Subcutaneous abdominal adipose tissue (tissue), 5 donors: ENCODE measurements at regions not wholly inside any gene's neighbourhood (a gene's known extent, or its start where the extent isn't known, plus 50 kb on each side); places are given as distances from the start of the nearest gene placed in this dataset.
"Not testable (repeated sequence)": the region's sequence is repeated elsewhere in the genome, so short reads cannot be mapped to it uniquely, and the experiment has no call there.

Source experiments
- H3K27ac ChIP-seq: one replicate; pipeline ENCODE4 v1.7.0; 2013; ENCODE audit warnings: low read depth, mild to moderate bottlenecking, inconsistent platforms, low read length, moderate library complexity
- H3K27me3 ChIP-seq, 5 donors: one replicate each; pipeline ENCODE4 v1.7.0; 2013; ENCODE audit warnings: low read length in 5 of 5, inconsistent platforms in 1 of 5; ENCODE audit not compliant: control insufficient read depth in 5 of 5, insufficient read depth in 4 of 5
- H3K36me3 ChIP-seq, 5 donors: one replicate each; pipeline ENCODE4 v1.7.0; 2013; ENCODE audit warnings: low read length in 5 of 5; ENCODE audit not compliant: control insufficient read depth in 5 of 5, insufficient read depth in 5 of 5
- H3K4me1 ChIP-seq, 5 donors: one replicate each; pipeline ENCODE4 v1.7.0; 2013; ENCODE audit warnings: low read length in 5 of 5, mild to moderate bottlenecking in 3 of 5, moderate library complexity in 1 of 5; ENCODE audit not compliant: control insufficient read depth in 5 of 5, insufficient read depth in 5 of 5
- H3K4me3 ChIP-seq, 5 donors: one replicate each; pipeline ENCODE4 v1.7.0; 2013; ENCODE audit warnings: low read length in 5 of 5, low read depth in 1 of 5
- H3K9ac ChIP-seq, 5 donors: one replicate each; pipeline ENCODE4 v1.7.0; 2013; ENCODE audit warnings: low read length in 5 of 5, mild to moderate bottlenecking in 4 of 5, moderate library complexity in 3 of 5
- H3K9me3 ChIP-seq, 5 donors: one replicate each; pipeline ENCODE4 v1.7.0; 2013; ENCODE audit warnings: low read length in 5 of 5; ENCODE audit not compliant: control insufficient read depth in 5 of 5
- donor health status: healthy.
- donor health status: healthy.
- donor health status: healthy.
- donor health status: healthy.
- donor health status: healthy.

- Histone ChIP-seq H3K9ac (no peak overlapping the region), H3K36me3 (no peaks in the 10 kb centered on the region), H3K27me3 (no peaks in the 10 kb centered on the region), H3K27ac (no peak overlapping the region), H3K4me1 (peaks cover 2 to 13% (median 5%) of the 10 kb centered on the region in 5 donors), H3K4me3 (no peak overlapping the region), H3K9me3 (no peaks in the 10 kb centered on the region)
Measured at GRCh38 chr3:102006812-102007485, 157.6 kb downstream of the NFKBIZ start.

GRCh38 chr3:102008436-102008835, 159.1 kb downstream of the NFKBIZ start:
- H3K36me3 ChIP-seq, H3K9ac ChIP-seq, H3K9me3 ChIP-seq, H3K4me3 ChIP-seq, H3K27me3 ChIP-seq, H3K27ac ChIP-seq: not testable (repeated sequence)
- peaks cover 2 to 13% (median 5%) of the 10 kb centered on the region in 5 donors for H3K4me1 ChIP-seq

GRCh38 chr3:102016417-102016816, 167.1 kb downstream of the NFKBIZ start:
- Histone ChIP-seq H3K27ac (no peak overlapping the region), H3K4me1 (peaks cover 0 to 5% (median 0%) of the 10 kb centered on the region in 5 donors), H3K27me3 (no peaks in the 10 kb centered on the region), H3K4me3 (no peak overlapping the region), H3K9me3 (peaks cover 0 to 7% (median 4%) of the 10 kb centered on the region in 5 donors), H3K9ac (no peak overlapping the region), H3K36me3 (no peaks in the 10 kb centered on the region)

- Histone ChIP-seq H3K4me1 (peaks cover 0 to 7% (median 0%) of the 10 kb centered on the region in 5 donors), H3K4me3 (no peak overlapping the region), H3K9me3 (peaks cover 0 to 7% (median 4%) of the 10 kb centered on the region in 5 donors), H3K27ac (no peak overlapping the region), H3K27me3 (no peaks in the 10 kb centered on the region), H3K9ac (no peak overlapping the region), H3K36me3 (no peaks in the 10 kb centered on the region)
Measured at GRCh38 chr3:102017784-102018183, 168.5 kb downstream of the NFKBIZ start.

GRCh38 chr3:102018551-102018950, 169.2 kb downstream of the NFKBIZ start:
- Histone ChIP-seq H3K9ac (no peak overlapping the region), H3K9me3 (peaks cover 0 to 7% (median 4%) of the 10 kb centered on the region in 5 donors), H3K27me3 (no peaks in the 10 kb centered on the region), H3K27ac (no peak overlapping the region), H3K36me3 (no peaks in the 10 kb centered on the region), H3K4me3 (no peak overlapping the region), H3K4me1 (peaks cover 0 to 7% (median 0%) of the 10 kb centered on the region in 5 donors)

GRCh38 chr3:102020735-102021134, 171.4 kb downstream of the NFKBIZ start:
- peaks cover 0 to 10% (median 0%) of the 10 kb centered on the region in 5 donors for H3K4me1 ChIP-seq
- H3K4me3 ChIP-seq: no peak overlapping the region
- no peak overlapping the region for H3K27ac ChIP-seq
- no peak overlapping the region for H3K9ac ChIP-seq
- H3K36me3 ChIP-seq: no peaks in the 10 kb centered on the region
- H3K27me3 ChIP-seq: no peaks in the 10 kb centered on the region
- H3K9me3 ChIP-seq: peaks cover 0 to 4% (median 0%) of the 10 kb centered on the region in 5 donors

GRCh38 chr3:102024270-102024904, 175.1 kb downstream of the NFKBIZ start:
- Histone ChIP-seq H3K9me3 (no peaks in the 10 kb centered on the region), H3K9ac (no peak overlapping the region), H3K4me3 (no peak overlapping the region), H3K4me1 (peaks cover 0 to 12% (median 0%) of the 10 kb centered on the region in 5 donors), H3K27me3 (no peaks in the 10 kb centered on the region), H3K36me3 (no peaks in the 10 kb centered on the region), H3K27ac (no peak overlapping the region)

- H3K9me3 ChIP-seq: no peaks in the 10 kb centered on the region
Measured at GRCh38 chr3:102025606-102026270, 176.4 kb downstream of the NFKBIZ start.

GRCh38 chr3:102026656-102027055, 177.3 kb downstream of the NFKBIZ start:
- H3K9ac ChIP-seq: no peak overlapping the region
- peaks cover 0 to 7% (median 0%) of the 10 kb centered on the region in 5 donors for H3K4me1 ChIP-seq
- H3K4me3 ChIP-seq: no peak overlapping the region
- no peaks in the 10 kb centered on the region for H3K36me3 ChIP-seq
- no peaks in the 10 kb centered on the region for H3K9me3 ChIP-seq
- no peaks in the 10 kb centered on the region for H3K27me3 ChIP-seq
- H3K27ac ChIP-seq: no peak overlapping the region

More at GRCh38 chr3:102025606-102026270, 176.4 kb downstream of the NFKBIZ start:
- Histone ChIP-seq H3K4me1 (peaks cover 0 to 8% (median 0%) of the 10 kb centered on the region in 5 donors), H3K27ac (no peak overlapping the region), H3K27me3 (no peaks in the 10 kb centered on the region), H3K4me3 (no peak overlapping the region), H3K36me3 (no peaks in the 10 kb centered on the region), H3K9ac (no peak overlapping the region)

- no peak overlapping the region for H3K27ac ChIP-seq
- no peaks in the 10 kb centered on the region for H3K27me3 ChIP-seq
- H3K4me3 ChIP-seq: no peak overlapping the region
- H3K4me1 ChIP-seq: peaks cover 0 to 3% (median 0%) of the 10 kb centered on the region in 5 donors
- no peaks in the 10 kb centered on the region for H3K36me3 ChIP-seq
- H3K9me3 ChIP-seq: no peaks in the 10 kb centered on the region
- H3K9ac ChIP-seq: no peak overlapping the region
Measured at GRCh38 chr3:102030661-102031060, 181.3 kb downstream of the NFKBIZ start.
